ENCODE measurements at regions not wholly inside any gene's neighbourhood (a gene's known extent, or its start where the extent isn't known, plus 50 kb on each side); places are given as distances from the start of the nearest gene placed in this dataset.

GRCh38 chr6:119845161-119845560 lies 495.6 kb upstream of the MAN1A1 start:
- H3K27ac Mint-ChIP-seq: no peak overlapping the region
- H3K27me3 Mint-ChIP-seq (ENCODE audit: low read depth): no peaks in the 10 kb centered on the region
- no peaks in the 10 kb centered on the region for H3K36me3 Mint-ChIP-seq (ENCODE audit: low read depth)
- TF ChIP-seq, protein P1, sequence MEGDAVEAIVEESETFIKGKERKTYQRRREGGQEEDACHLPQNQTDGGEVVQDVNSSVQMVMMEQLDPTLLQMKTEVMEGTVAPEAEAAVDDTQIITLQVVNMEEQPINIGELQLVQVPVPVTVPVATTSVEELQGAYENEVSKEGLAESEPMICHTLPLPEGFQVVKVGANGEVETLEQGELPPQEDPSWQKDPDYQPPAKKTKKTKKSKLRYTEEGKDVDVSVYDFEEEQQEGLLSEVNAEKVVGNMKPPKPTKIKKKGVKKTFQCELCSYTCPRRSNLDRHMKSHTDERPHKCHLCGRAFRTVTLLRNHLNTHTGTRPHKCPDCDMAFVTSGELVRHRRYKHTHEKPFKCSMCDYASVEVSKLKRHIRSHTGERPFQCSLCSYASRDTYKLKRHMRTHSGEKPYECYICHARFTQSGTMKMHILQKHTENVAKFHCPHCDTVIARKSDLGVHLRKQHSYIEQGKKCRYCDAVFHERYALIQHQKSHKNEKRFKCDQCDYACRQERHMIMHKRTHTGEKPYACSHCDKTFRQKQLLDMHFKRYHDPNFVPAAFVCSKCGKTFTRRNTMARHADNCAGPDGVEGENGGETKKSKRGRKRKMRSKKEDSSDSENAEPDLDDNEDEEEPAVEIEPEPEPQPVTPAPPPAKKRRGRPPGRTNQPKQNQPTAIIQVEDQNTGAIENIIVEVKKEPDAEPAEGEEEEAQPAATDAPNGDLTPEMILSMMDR (IDR thresholded peaks at IDR 0.05; ENCODE audit: unreplicated experiment in 3 of 3): no peak
- H3K4me1 Mint-ChIP-seq: no peaks in the 10 kb centered on the region
- H3K9me3 Mint-ChIP-seq: peaks cover 12% of the 10 kb centered on the region
- no peak overlapping the region for H3K4me3 Mint-ChIP-seq

DNA sequence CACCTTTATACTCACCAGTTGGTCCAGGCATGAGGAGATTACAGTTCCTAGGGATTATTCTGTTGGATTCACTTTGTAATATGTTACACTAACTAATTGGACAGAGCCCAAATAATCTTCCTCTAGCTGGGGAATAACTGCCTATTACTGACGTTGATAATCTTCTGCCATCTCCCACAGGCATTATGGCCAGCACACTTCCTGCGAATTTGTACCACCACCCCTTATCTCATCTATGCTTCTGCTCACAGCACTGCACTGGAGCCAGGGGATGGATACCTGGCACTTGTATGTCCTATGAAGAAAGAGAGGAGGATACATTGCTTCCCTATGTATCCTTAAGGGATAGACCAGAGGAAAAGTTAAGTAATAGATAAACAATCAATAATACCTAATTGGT lies 494.8 kb upstream of the MAN1A1 start:
- Mint-ChIP-seq H3K9me3 (peaks cover 13% of the 10 kb centered on the region), H3K4me3 (no peak overlapping the region), H3K27me3 (ENCODE audit: low read depth) (no peaks in the 10 kb centered on the region), H3K27ac (no peak overlapping the region), H3K36me3 (ENCODE audit: low read depth) (no peaks in the 10 kb centered on the region), H3K4me1 (no peaks in the 10 kb centered on the region)
- TF ChIP-seq, protein P1 (IDR thresholded peaks at IDR 0.05; ENCODE audit: unreplicated experiment in 3 of 3): no peak

GRCh38 chr6:119842191-119842590 lies 492.6 kb upstream of the MAN1A1 start:
- peaks cover 13% of the 10 kb centered on the region for H3K9me3 Mint-ChIP-seq
- H3K4me3 Mint-ChIP-seq: no peak overlapping the region
- H3K4me1 Mint-ChIP-seq: no peaks in the 10 kb centered on the region
- H3K27ac Mint-ChIP-seq: no peak overlapping the region
- no peaks in the 10 kb centered on the region for H3K36me3 Mint-ChIP-seq (ENCODE audit: low read depth)
- no peaks in the 10 kb centered on the region for H3K27me3 Mint-ChIP-seq (ENCODE audit: low read depth)
- TF ChIP-seq, protein P1 (IDR thresholded peaks at IDR 0.05; ENCODE audit: unreplicated experiment in 3 of 3): no peak

DNA sequence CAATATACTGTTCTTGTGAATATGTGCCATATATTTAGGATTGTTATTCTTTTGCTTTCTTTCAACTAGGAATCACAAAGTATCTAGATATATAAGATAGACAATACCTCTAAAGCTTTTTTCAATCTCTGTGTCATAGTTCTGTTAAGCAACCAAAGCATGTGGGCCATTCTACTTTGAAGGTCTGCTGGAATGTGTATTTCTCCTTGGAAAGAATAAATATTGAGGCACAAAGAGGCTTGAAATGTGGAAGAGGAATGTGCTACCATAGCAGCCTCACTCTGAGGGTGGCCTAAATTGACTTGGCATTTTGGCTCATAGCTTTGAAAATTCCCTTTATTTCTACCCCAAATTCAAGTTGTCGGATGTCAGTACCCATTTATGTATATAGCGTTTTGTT lies 488.5 kb upstream of the MAN1A1 start:
- Mint-ChIP-seq H3K27ac (no peak overlapping the region), H3K4me1 (no peaks in the 10 kb centered on the region)
- TF ChIP-seq, protein P1 (IDR thresholded peaks at IDR 0.05; ENCODE audit: unreplicated experiment in 3 of 3): no peak

DNA sequence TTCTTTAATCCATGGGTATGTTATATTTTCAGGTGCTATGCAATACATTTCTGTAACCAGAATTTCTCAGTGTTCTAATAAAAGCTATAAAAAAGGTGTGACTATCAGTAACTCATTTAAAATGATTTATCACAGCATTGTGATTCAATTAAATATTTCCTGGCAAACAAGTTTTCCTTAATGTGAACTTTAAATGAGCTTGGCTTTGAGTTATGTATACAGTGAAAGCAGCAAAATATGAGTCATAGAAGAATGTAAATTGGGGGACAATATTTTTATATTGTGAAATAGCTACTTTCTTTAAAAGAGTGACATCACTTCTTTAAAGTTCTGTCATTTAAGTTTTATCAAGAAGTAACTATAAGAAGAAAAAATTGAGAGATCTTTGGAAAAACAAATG lies 484.9 kb upstream of the MAN1A1 start:
- Mint-ChIP-seq H3K4me3 (no peak overlapping the region), H3K4me1 (peaks cover 6% of the 10 kb centered on the region), H3K27ac (no peak overlapping the region), H3K27me3 (ENCODE audit: low read depth) (peaks cover 3% of the 10 kb centered on the region), H3K36me3 (ENCODE audit: low read depth) (no peaks in the 10 kb centered on the region), H3K9me3 (peaks cover under 1% of the 10 kb centered on the region)
- TF ChIP-seq, protein P1 (IDR thresholded peaks at IDR 0.05; ENCODE audit: unreplicated experiment in 3 of 3): no peak

More for the DNA sequence above, 488.5 kb upstream of the MAN1A1 start:
- Mint-ChIP-seq H3K4me3 (no peak overlapping the region), H3K9me3 (peaks cover 13% of the 10 kb centered on the region), H3K36me3 (ENCODE audit: low read depth) (no peaks in the 10 kb centered on the region), H3K27me3 (ENCODE audit: low read depth) (no peaks in the 10 kb centered on the region)

- Mint-ChIP-seq H3K36me3 (ENCODE audit: low read depth) (no peaks in the 10 kb centered on the region), H3K4me3 (no peak overlapping the region), H3K27ac (no peak overlapping the region), H3K9me3 (peaks cover 8% of the 10 kb centered on the region), H3K27me3 (ENCODE audit: low read depth) (peaks cover 3% of the 10 kb centered on the region), H3K4me1 (peaks cover 6% of the 10 kb centered on the region)
- TF ChIP-seq, protein P1 (IDR thresholded peaks at IDR 0.05; ENCODE audit: unreplicated experiment in 3 of 3): no peak
Observed at GRCh38 chr6:119832411-119832810, 482.9 kb upstream of the MAN1A1 start.
